ENCODE measurements at regions not wholly inside any gene's neighbourhood (a gene's known extent, or its start where the extent isn't known, plus 50 kb on each side); places are given as distances from the start of the nearest gene placed in this dataset.

GRCh38 chr16:73817526-73818324, 478.9 kb upstream of the PSMD7 start:
- TF ChIP-seq CTCF (IDR thresholded peaks at IDR 0.05), result no peak
- no peak for TF ChIP-seq POLR2A (IDR thresholded peaks at IDR 0.05)
- no peak for TF ChIP-seq EP300 (IDR thresholded peaks at IDR 0.05)

Measured in tibial nerve (tissue), 4 donors.